AG08395 (cell line): ENCODE measurements at regions not wholly inside any gene's neighbourhood (a gene's known extent, or its start where the extent isn't known, plus 50 kb on each side); places are given as distances from the start of the nearest gene placed in this dataset.

ENCODE experiments used
- DNase-seq: peaks from one replicate; pipeline ENCODE4 v3.0.0; 2012; ENCODE audit warnings: mixed read lengths, low spot score

- peak; percentile 61 for DNase-seq
Observed at GRCh38 chr6:2426561-2427340, 181.3 kb upstream of the GMDS start.

- DNase-seq, result no peak
Observed at GRCh38 chr6:2416128-2416712, 170.8 kb upstream of the GMDS start.

GRCh38 chr6:2414885-2415547 is 169.6 kb upstream of the GMDS start:
- DNase-seq, result no peak

- DNase-seq, result peak; percentile 69
Observed at GRCh38 chr6:2412731-2413130, 167.3 kb upstream of the GMDS start.

GRCh38 chr6:2410656-2411380 is 165.4 kb upstream of the GMDS start:
- DNase-seq, result no peak

- no peak for DNase-seq
Observed at GRCh38 chr6:2407525-2407924, 162.1 kb upstream of the GMDS start.

- DNase-seq, result no peak
Observed at GRCh38 chr6:2404211-2404929, 159.0 kb upstream of the GMDS start.

GRCh38 chr6:2403546-2403945 is 158.1 kb upstream of the GMDS start:
- DNase-seq, result no peak

GRCh38 chr6:2396846-2397630 is 151.6 kb upstream of the GMDS start:
- peak; percentile 90 for DNase-seq

- no peak for DNase-seq
Observed at GRCh38 chr6:2396042-2396657, 150.7 kb upstream of the GMDS start.

- no peak for DNase-seq
Observed at GRCh38 chr6:2388554-2389324, 143.3 kb upstream of the GMDS start.

- DNase-seq, result no peak
Observed at GRCh38 chr6:2387445-2387844, 142.0 kb upstream of the GMDS start.

GRCh38 chr6:2385471-2385983 is 140.1 kb upstream of the GMDS start:
- DNase-seq, result no peak

GRCh38 chr6:2384528-2384927 is 139.1 kb upstream of the GMDS start:
- no peak for DNase-seq

GRCh38 chr6:2381872-2382661 is 136.7 kb upstream of the GMDS start:
- DNase-seq, result no peak

GRCh38 chr6:2378891-2379652 is 133.7 kb upstream of the GMDS start:
- DNase-seq, result peak; percentile 37

- DNase-seq, result no peak
Observed at GRCh38 chr6:2378046-2378657, 132.7 kb upstream of the GMDS start.
